GM19463 (cell line): ENCODE measurements at regions not wholly inside any gene's neighbourhood (a gene's known extent, or its start where the extent isn't known, plus 50 kb on each side); places are given as distances from the start of the nearest gene placed in this dataset.
"Not testable (repeated sequence)": the region's sequence is repeated elsewhere in the genome, so short reads cannot be mapped to it uniquely, and the experiment has no call there.

Experiments
- ATAC-seq: cut with Tn5 transposase; IDR thresholded peaks from one replicate; pipeline ENCODE4 v1.9.1; 2021; ENCODE audit warnings: mild to moderate bottlenecking, moderate library complexity; ENCODE audit not compliant: unreplicated experiment

DNA sequence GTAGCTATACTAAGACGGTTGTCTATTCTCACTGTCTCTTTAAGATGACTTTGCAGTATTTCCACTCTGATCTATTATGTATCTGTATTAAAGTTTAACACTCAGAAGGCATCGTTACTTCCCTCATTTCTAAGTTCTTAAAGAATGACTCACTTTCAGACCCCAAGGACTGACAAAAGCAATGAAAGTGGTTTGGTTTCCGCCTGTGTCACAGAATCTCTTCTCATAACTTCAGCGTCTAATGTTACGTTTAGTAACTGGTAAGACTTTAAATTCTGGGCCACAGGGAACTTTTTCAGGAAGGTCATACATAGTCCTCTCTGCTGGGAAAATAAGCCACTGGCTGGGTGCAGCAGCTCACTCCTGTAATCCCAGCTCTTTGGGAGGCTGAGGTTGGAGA, 892.0 kb upstream of the AUTS2 start:
- ATAC-seq: no peak

DNA sequence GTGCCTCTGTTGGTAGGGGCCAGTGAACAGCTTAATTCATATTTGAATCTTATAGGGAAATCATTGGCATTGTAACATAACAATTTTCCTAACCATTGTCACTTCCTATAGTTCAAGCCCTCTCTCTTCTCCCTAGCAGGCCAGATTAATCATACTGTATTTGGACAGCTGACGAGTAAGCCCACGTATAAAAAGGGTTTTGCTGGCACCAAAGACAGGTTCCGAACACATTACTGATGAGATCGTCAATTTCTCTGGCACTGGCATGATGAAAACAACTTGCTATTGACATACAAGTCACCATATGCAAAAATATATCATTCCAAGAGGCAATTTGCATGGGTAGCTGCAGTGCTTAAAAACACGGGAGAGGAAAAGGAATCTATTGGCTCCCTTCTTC, 891.1 kb upstream of the AUTS2 start:
- ATAC-seq: no peak

DNA sequence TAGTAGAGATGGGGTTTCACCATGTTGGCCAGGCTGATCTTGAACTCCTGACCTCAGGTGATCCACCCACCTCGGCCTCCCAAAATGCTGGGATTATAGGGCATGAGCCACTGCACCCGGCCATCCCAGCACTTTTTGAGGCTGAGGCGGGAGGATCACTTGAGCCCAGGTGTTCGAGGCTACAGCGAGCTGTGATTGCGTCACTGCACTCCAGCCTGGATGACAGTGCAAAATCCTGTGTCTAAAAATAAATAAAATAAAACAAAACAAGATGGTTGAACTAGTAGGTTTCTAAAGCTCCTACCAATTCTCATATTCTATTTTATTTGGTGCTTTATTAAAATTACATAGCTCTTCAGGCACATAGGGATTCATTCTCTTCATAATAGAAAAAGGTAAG, 890.3 kb upstream of the AUTS2 start:
- ATAC-seq: no peak

DNA sequence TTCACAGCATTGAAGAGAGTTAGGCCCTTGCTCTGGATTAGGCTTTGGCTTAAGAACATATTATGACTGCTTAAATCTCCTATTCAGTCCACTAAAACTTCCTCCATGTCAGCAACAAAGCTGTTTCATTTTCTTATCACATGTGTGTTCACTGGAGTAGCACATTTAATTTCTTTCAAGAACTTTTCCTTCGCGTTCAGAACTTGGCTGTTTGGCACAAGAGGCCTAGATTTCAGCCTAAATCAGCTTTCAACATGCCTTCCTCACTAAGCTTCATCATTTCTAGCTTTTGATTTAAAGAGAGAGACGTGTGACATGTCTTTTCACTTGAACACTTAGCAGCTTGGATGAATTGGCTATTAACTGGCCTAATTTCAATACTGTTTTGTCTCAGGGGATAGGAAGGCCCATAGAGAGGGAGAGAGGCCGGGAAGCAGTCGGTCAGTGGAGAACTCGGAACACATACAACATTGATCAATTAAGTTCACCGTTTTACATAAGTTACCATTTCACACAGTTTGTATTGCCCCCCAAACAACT, 885.2 kb upstream of the AUTS2 start:
- ATAC-seq: no peak

DNA sequence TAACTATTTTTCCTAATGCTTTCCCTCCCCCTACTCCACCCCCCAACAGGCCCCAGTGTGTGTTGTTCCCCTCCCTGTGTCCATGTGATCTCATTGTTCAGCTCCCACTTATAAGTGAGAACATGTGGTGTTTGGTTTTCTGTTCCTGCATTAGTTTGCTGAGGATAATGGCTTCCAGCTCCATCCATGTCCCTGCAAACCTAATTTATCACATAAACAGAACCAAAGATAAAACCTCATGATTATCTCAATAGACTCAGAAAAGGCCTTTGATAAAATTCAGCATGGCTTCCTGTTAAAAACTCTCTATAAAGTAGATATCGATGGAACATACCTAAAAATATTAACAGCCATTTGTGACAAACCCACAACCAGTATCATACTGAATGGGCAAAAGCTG, 884.1 kb upstream of the AUTS2 start:
- not testable (repeated sequence) for ATAC-seq

DNA sequence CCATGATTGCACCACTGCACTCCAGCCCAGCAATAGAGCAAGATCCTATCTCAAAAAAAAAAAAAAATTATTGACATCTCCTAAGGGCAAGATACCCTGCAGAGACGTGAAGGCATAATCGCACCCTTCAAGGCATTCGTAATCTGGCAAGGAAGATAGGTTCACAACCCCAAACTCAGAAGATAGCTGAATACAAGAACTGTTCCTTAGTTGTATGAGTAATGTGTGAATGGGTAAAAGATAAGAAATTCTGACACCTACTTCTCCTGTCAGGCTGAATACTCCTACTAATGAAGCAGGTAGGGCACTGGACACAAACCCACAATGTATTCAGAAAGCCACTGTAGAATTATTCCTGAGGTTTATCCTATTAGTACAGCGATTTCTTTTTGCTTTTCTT, 882.4 kb upstream of the AUTS2 start:
- no peak for ATAC-seq

DNA sequence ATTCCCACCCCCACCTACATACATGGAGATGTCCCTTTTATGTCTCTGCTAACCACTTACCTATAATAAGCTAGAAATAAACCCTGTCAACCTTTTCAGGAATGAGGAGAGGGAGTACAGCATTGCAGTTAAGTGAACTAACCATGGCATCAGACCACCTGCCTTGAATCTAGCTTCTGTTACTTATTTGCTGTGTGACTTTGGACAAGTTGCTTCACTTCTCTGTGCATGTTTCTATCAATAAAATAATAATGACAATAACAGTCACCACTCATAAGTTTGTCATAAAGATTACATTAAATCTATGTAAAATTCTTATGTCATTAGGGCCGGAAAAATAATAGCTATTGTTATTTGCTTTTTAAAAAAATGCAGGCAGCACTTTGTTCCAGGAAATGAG, 881.1 kb upstream of the AUTS2 start:
- no peak for ATAC-seq

DNA sequence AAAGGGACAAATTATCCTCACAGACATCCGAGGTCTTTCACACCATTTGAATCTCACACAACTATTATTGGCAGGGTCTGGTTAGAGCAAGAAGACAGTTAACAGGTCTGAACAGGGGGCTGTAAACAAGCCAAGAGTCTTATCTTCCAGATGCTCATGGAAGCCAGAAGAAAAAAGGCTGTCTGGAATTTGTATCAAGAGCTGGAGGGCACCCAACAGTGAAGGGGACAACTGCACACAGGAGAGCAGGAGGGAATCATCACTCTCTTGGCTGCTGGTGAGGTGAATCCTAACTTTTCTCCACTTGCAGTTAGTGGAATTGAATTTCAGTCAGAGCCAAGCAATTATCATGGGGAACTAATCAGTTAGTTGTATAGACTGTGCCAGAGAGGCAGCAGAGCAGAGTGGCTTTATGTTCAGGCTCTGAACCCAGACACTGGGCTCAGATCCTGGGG, 880.2 kb upstream of the AUTS2 start:
- no peak for ATAC-seq

DNA sequence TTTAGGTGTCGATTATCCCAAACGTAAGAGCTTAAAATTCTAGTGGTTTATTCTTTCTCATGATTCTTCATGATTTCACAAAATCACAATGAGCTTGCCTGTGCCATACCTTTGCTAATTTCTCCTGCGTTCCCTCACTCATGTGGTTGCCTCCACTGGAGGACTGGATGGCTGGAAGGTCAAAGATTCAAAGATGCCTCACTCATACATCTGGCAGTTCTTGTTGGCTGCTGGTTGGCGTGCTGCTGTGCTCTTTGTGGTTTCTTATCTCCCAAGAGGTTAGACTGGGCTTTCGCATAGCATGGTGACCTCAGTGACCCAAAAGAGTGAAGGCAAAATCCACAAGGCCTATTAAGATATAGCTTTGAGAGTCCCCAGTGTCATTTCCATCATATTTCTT, 877.6 kb upstream of the AUTS2 start:
- ATAC-seq: no peak

DNA sequence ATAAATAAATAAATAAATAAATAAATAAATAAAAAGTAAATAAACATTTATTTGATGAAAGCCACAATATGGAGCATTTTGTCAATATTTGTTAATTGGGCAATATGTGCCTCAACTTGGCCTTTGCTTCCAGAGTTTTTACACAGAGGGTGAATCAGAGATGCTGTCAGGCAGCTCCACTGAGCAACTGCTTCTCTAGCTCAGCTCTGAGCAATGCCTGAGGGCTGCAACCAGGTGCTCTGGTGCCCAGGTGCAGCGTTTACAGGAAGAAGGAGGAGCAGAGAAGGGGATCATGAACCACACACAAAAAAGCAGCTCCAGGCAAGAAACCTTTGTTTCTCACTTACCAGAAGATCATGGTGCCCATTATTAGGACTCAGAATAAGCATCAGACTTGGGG, 876.2 kb upstream of the AUTS2 start:
- ATAC-seq: no peak

DNA sequence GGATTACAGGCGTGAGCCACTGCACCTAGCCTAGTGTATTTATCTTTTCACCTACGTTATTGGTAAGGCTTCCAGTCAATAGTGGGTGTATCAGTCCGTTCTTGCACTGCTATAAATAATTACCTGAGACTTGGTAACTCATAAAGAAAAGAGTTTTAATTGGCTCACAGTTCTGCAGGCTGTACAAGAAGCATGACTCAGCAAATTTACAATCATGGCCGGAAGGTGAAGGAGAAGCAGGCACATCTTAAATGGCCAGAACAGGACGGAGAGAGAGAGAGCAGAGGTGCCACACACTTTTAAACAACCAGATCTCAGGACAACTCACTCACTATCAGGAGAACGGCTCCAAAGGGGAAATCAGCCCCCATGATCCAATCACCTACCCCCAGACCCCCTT, 873.3 kb upstream of the AUTS2 start:
- no peak for ATAC-seq

DNA sequence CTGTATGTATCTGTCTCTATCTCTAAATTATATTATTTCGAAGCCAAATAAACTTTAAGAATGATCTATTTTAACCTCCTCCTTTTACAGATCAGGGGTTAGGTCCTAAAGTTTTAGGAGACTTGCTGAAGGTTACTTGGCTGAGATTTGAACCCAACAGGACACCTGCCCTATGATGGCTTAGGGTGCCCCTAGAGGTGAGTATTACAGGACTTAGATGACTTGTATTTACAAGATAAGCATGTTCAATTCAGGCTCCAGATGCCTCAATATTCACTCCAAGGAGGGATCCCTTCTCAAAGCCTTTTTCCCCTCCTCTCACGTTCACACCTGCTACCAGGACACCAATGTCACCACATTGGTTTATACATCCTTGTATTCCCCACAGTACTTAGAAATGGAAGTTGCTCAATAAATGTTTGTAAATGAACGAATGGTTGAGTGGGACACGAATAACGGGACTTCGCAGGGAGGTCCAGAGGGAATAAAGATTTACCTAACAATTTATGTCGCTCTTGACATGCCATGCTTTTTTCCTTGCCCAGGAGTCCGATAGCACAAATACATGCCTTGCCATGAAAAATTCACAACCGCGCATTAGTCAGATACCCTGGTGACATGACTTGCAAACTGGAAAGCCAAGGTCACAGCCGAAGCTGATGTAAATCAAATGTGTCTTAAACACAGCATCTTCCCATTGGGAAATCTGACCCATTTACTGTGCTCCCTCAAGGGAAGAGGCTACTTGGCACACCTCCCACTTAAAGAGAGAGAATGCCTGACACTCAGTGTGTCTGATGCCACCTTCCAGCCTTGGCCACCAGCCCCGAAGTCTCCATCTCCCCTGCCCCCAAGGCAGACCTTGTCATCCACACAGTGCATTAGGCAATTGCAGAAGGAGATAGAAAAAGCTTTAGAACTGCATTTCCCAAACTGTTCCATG, 872.2 kb upstream of the AUTS2 start:
- no peak for ATAC-seq

DNA sequence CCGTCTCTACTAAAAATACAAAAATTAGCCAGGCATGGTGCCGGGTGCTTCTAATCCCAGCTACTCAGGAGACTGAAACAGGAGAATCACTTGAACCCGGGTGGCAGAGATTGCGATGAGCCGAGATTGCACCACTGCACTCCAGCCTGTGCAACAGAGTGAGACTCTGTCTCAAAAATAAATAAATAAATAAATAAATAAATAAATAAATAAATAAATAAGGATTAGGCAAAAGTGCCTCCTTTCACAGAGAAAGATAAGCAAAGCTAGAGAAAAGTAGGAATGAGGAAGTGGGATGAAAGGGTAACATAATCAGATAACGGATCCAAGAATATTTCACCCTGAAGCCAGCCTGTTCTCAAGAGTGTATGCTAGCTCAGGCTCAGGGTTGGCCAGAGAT, 869.6 kb upstream of the AUTS2 start:
- not testable (repeated sequence) for ATAC-seq

DNA sequence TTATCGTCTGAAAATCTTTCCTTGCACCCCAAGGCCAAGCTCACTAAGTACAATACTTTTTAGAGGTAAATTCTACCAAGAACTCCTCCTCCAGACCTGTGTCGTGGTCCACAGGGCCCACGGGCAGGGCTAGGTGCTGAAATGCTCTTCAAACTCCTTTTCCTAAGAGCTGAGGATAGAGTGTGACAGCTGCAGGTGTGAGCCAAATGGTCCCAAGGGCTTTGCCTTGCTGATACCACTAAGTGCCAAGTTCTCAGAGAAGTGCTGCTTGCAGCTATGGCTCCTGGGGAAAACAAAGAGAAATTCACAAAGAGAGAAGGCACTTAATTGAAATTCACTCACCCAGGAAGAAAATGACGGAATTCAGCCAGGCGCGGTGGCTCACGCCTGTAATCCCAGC, 868.9 kb upstream of the AUTS2 start:
- no peak for ATAC-seq

DNA sequence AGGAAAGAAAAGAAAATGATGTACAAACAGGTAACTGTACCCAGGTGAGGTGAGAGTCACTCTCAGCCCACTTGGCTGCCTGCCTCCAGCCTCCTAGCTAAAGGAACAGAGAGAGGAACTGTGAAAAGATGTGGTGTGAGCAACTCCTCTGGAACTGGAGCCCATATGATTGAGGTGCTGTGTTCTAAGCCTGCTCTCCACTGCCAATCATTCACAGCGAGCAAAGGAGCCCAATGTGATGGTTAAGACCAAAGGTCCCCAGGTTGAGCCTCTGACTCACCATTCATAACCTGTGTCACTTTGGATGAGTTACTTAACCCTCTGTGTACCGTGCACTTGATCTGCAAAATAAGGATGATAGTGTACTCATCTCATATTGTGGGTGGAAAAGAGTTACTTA, 868.1 kb upstream of the AUTS2 start:
- ATAC-seq: no peak

DNA sequence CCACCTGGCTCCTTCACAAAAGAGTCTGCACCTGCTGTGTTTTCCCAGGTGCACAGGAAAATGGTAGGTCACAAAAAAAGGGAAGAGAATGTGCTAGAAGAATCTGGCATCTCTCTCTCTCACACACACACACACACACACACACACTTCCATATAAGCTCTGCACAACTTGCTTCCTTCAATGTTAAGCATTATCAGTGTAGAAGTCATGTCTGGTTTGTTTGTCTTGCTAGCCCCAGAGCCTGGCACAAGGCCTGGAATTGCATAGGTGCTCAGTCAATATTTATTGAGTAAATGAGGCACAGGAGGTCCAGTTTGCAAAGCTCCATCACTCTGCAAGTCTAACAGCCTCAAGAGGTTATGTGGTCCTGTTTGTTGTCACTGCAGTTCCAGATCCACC, 867.3 kb upstream of the AUTS2 start:
- ATAC-seq: no peak

DNA sequence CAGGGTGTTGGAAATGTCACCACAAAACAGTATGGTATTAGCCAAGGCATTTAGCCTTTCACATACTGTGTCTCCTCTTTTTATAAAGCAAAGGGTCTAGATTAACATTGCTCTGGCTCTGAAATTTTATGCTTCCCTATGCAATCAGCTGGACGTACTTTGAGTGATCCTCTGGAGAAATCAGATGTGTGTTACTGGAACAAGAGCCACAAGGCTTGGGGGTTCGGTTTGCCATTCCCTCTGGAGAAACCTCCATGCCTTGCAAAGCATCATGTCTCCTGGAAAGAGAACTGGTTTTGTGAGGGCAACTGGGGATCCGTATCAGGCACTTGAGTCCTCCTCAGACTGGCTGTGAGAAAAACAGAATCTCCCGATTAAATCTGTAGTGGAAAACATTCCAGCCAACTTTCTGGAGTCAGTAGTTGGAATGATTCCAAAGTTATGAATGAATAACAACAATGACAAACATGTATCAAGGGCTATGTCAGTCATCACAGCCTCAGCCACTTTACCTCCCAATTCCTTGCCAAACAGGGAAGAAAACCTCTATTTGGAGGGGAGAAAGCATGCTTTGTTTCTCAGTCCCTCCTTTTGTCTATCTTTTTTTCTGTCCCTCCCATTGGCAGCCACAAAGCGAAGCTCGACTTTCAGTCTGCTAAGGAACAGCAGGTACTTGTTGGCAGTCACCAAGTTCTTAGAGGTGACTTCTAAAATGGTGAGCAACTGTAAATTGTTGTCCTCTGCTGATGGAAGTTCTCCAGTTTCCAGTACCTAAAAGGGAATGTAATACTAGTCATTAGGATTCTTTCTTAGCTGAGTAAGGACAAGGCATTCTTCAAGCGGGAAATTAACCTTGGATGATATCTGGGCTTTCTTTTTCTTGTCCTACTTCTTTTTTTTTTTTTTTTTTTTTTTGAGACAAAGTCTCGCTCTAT, 864.8 kb upstream of the AUTS2 start:
- ATAC-seq: no peak

DNA sequence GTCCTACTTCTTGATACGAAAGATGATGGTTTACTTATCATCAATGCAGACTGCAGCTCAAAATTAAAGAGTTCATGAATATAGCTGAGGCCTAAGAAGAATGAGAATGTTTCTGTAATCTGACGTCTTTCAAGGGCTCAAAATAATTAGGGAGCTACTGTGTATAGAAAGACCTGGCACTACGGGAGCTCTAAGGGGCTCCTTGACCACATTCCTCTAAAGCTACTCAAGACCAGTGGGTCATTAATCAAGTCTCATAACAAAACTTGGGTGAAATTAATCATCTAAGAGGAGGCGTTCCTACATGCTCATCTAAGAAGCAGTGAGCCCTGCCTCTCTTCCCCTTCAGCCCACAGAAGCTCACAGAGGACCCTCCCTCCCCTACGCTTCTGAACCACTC, 863.8 kb upstream of the AUTS2 start:
- ATAC-seq: no peak

DNA sequence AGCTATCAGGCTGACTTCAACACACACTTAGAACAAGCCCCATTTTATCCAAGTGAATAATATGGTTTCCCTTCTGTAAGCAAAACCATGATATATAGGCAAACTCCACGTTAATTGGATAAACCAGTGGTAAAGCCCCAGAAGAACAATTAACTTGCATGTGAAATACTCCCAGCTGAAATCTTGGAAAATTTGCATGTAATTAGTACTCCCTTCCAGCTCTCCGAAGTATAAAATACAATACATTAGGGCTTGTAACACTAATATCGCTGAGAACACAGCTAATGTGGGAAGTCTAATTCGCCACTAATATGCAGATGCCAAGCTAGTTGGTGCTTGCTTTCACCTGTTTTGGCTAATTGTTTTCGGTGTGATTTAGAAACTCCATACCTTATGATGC, 859.0 kb upstream of the AUTS2 start:
- no peak for ATAC-seq

DNA sequence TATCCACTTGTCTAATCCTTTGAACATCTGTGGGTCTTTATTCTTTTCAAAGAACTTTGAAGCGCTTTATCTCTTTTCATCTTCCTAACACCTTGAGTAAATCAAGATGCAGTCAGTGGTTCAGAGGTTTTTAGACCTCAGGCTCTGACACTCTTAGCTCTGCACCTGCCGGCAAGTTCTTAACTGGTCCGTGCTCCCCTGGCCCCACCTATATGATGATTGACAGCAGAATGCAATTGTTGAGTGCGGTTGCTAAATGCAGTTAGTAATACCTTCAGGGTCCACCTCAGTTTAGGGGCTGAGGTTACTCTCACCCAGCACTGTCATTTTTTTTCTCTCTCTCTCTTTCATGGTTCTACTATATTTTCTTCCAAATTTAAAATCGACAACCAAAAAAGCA, 854.2 kb upstream of the AUTS2 start:
- no peak for ATAC-seq
